GM19023 (cell line): ENCODE measurements at regions not wholly inside any gene's neighbourhood (a gene's known extent, or its start where the extent isn't known, plus 50 kb on each side); places are given as distances from the start of the nearest gene placed in this dataset.

Experiments
- ATAC-seq: cut with Tn5 transposase; IDR thresholded peaks from one replicate; pipeline ENCODE4 v1.9.1; 2021; ENCODE audit warnings: mild to moderate bottlenecking, moderate library complexity; ENCODE audit not compliant: unreplicated experiment

- ATAC-seq, result no peak
These were observed 201.8 kb downstream of the ABHD5 start for GRCh38 chr3:43892526-43892925.

DNA sequence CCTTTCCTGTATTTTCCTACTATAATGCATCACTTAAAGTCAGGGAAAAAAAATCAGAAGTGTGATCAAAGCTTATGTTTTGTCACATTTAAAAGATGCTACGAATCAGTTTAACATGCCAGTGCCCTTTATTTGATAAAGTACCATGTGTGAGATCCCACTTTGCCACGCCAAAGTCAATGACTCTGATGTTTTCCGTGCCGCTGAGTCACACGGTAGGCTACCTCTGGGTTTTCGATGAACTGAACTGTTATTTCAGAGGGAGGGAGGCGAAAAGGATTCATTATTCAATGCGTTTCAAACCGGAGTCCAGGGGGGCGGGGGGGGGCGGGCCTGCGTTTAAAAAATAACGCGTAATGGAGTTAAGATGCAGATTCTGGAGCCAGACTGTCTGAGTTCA lies 203.0 kb downstream of the ABHD5 start:
- ATAC-seq, result no peak

DNA sequence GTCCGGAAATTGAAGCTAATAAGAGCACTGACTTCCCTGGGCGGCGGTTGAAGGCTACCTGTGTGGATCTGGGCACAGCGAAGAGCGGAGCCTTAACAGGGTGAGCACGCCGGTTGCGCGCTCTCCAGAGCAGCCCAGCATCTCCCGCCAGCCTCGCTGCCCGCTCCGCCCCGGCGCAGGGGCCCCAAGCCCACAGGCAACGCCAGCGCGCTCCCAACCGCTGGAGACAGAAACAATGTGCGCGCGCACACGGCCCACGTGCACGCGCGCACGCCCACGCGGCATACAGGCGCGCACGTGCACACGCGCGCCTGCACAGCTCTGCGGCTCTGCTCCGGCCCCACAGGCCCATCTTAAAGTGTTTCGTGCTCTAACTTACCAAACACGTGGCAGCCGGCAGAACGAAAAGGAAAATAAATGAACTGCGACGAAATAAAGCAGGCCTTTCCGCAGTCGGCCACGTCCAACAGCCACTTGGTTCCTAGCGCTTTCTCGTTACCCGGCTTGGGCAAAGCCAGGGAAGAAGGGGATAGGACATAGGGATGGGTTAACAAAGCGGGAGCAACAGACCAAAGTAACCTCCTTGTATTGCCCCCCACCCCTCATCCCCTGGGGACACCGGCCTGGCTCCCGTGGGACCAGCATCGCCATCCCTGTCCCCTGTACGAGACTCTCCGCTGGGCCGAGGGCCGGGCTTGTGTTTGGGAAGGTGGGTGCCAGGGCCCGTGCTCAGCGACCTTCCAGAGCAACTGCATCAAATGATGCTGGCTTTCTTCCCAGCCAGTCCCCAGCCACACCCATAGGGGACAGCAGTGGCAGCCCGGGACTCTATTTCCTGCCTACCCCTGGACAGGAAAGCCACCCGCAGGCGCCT lies 203.7 kb downstream of the ABHD5 start:
- peak; percentile 59 for ATAC-seq

DNA sequence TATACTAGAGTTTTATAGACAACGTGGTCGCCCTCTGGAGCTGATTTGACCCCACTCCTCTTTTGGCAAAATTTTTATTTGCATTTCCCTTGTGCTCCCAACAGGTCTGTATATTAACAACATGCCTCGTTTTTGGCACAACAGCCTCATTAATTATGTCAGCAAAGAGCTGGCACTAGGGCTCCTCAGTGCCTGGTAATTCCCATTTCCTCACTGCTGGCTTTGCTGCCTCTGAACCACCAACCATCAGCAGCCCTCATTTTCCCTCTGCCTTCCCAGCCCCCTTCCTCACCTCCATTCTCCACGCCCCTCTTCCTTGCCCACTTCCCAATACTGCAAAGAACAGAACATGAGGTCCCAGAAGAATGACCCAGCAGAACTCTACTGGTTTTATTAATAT lies 204.8 kb downstream of the ABHD5 start:
- ATAC-seq, result no peak

- ATAC-seq, result no peak
These were observed 211.7 kb downstream of the ABHD5 start for GRCh38 chr3:43902415-43902814.

GRCh38 chr3:43905157-43905556 lies 214.4 kb downstream of the ABHD5 start:
- ATAC-seq, result no peak

GRCh38 chr3:43906849-43907507 lies 216.2 kb downstream of the ABHD5 start:
- peak; percentile 42 for ATAC-seq

DNA sequence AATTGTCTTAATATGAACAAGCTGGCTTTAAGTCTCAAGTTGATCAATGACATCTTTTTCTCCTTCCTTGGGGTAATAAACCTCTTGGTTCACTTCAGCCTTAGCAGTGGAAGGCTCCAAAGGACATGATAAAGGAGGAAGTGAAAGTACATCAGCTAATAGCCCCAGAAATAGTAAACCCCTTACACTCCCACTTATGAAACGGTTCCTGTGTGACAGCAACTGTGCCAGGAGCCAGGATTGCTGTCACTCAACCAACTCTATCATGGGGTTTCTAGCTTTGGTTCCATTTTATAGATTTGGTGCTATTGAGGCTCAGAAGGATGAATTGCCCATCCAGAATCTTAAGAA lies 216.7 kb downstream of the ABHD5 start:
- peak; percentile 76 for ATAC-seq

DNA sequence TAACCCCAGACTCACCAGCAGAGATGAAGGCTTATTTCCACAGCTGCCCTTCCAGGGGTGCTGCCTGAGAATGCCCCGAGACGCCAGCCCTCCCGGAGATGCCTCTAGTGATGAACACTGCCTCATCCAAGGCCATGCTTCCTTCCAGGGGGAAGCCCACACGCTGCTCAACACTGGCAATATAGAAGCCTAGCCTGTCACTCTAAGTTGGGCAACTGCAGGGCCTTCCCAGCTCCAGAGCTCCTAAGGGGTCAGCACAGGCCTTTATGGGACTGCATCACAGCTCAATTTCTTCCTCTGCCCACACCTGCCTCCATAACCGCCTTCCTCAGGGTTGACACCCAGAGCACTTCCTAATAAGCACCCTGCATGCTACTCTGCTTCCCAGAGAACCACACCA lies 217.7 kb downstream of the ABHD5 start:
- ATAC-seq, result no peak

DNA sequence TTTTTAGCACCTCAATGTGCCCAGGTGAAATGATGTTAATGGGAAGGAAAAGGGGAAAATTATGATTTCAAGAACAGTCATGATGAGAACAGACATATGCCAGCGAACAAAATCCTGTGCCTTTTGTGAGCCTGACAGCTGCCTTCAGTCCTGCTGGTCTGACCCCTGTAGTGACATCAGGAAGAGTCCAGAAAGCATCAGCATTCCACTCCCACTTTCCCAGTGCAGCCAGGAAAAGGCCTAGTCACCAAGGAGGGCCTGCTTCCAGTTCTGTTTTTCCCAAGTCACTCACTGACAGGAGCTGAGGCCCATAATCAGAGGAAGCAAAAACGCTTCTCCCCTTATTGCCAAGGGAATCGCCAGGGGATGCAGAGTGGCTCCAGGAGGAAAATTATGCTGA lies 218.4 kb downstream of the ABHD5 start:
- no peak for ATAC-seq

- no peak for ATAC-seq
These were observed 220.0 kb downstream of the ABHD5 start for GRCh38 chr3:43910750-43911149.

DNA sequence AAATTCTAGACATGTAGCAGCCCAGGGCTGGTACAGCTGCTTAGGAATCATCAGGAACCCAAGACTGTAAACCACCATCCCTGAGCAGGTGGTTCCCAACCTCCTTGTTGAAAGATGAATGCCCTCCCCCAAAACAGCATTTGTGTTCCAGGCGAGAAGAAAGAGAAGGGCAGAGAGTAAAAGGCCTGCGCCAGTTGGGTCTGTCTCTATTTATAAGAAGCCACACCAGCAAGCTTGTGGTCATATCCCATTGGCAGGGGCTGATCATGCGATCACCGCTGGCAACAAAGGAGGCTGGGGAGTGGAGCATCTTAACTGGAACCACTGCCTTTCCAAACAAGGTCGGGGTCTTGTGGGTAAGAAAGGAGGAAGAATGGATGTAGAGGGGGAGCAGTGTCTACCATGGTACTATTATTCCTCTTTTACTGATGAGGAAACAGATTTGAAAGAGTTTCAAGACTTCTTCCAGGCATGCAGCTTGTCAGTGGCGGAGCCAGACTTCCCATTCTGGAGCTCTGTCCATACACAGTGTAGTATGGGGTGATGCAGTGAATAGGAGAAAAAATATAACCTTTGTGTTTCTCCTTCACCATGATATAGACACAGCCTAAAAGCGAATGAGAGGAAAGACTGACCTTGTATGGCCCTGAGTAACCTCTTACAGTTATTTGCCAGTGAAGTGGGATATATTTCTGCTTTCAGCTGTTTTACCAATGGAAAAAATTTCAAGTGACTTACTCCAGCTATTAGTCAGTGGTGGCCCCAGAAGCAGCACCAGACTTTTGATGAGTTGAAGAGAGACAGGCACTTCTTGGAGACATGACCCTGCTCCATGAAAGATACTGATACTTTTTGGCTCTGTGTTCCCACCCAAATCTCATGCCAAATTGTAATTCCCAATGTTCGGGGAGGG lies 222.6 kb downstream of the ABHD5 start:
- ATAC-seq, result no peak

DNA sequence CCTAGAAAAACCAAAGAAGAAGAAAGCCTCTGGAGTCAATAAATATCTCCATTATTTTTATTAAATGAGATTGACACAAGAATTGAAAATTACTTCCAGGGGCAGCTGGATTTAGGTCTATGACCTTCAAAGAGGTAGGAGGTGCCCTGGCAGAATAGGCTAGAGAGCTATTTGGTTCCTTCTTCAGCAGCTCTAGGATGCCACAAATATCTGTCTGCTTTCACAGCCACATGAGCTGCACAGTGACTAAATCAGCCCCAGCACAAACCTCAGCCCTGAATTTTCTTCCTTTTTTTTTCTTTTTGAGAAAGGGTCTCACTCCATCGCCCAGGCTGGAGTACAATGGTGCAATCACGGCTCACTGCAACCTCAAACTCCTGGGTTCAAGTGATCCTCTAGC lies 223.5 kb downstream of the ABHD5 start:
- no peak for ATAC-seq

GRCh38 chr3:43915546-43915945 lies 224.8 kb downstream of the ABHD5 start:
- no peak for ATAC-seq

DNA sequence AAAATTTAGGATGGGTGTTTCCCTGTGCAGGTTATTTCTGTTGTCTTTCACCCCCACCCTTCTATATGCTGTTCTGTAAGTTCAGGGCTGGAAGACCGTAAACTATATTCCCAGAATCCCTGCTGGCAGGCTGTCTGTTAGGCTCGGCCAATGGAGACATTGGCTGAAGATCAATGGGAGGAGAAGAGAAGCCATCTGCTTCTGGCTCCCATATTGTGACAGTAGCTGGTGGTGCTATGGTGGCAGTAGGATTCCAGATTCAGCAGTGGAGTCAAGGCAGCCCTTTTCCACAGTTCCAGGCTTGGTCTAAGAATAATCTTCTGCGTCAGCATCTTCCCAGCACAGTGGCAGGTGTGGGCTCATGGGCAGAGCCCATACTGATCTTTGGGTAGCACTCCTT lies 226.6 kb downstream of the ABHD5 start:
- no peak for ATAC-seq

- ATAC-seq, result no peak
These were observed 228.3 kb downstream of the ABHD5 start for GRCh38 chr3:43919029-43919428.

GRCh38 chr3:43921056-43921648 lies 230.4 kb downstream of the ABHD5 start:
- ATAC-seq, result no peak

GRCh38 chr3:43922374-43922773 lies 231.6 kb downstream of the ABHD5 start:
- ATAC-seq, result no peak

DNA sequence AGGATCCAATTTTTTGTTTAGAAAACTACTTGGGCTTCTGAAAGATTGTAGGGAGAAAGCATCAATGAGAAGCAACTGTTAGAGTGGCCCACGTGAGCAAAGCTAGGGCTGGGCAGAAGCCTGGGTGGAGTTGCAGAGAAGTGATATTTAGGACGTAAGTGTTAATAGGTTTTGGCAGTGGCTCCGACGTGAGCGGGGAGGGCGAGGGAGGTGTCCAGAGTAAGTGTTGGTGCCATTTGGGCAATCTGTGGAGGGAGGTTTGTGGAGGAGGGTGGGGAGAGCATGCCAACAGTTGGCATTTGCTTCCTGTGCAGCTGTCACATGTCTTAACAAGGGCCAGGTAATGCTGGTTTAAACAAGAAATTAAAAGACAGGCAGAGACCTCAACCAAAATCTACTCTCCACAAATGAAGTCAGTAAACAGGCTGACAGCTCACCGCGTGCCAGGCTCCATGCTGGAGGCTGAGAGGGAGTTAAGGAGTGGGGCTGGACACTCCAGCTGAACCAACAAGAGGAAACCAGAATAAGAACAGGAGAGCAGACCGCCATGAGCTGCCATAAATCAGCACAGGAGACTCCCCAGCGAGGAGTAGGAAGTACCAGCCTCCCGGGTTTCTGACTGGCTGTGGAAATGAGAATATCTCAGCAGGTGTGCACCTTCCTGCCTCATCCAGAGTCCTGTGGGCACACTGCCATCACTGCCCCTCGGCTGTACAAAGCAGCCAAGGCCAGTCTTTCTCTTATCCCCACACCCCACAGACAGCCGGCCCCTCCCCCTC lies 232.6 kb downstream of the ABHD5 start:
- no peak for ATAC-seq

DNA sequence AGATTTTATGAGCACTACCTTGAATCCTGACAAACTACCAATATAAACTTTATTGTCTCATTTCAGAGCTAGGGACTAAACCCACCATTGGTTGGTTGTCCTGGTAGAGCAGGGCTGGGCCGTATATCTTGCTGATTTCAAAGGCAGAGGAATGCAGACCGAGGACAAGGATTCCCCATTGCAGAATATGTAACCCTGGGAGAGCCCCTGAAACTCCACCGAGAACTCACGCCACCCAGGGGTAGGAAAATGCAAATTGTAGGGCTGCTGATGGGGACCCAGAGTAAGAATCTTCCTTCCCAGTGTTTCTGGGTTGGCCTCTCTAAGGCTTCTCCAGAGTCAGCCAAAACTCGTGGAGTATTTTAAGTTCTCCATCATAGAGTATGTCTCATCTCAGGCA lies 235.3 kb downstream of the ABHD5 start:
- no peak for ATAC-seq
